HL-60 (cell line): ENCODE measurements at regions not wholly inside any gene's neighbourhood (a gene's known extent, or its start where the extent isn't known, plus 50 kb on each side); places are given as distances from the start of the nearest gene placed in this dataset.

ENCODE experiments used
- DNase-seq, 2 experiments: peaks; one replicate each; pipeline ENCODE4 v3.0.0-alpha.2; 2010 to 2020; ENCODE audit warnings: low read depth in 1 of 2, low spot score in 1 of 2
- H3K27ac ChIP-seq: fragments of 250-450 bp; sonication (Bioruptor Pico); replicated peaks from 2 replicates; pipeline ENCODE4 v1.5.1; 2020; ENCODE audit warnings: mild to moderate bottlenecking, moderate library complexity
- H3K27me3 ChIP-seq: fragments of 250-450 bp; sonication (Bioruptor Pico); 2 replicates; pipeline ENCODE4 v1.5.1; 2021; ENCODE audit warnings: mild to moderate bottlenecking, moderate library complexity; ENCODE audit not compliant: insufficient read depth, poor library complexity, severe bottlenecking
- H3K4me3 ChIP-seq: replicated peaks from 2 replicates; pipeline ENCODE4 v1.5.1; 2011; ENCODE audit warnings: mild to moderate bottlenecking, control low read depth, low read length; ENCODE audit not compliant: insufficient read depth
- GABPA ChIP-seq: IDR thresholded peaks from 2 replicates; pipeline ENCODE4 v1.6.1; 2012; ENCODE audit warnings: low read depth
- POLR2AphosphoS5 ChIP-seq: IDR thresholded peaks from 2 replicates; pipeline ENCODE4 v1.6.1; 2012; ENCODE audit warnings: low read depth
- SPI1 ChIP-seq: IDR thresholded peaks from 2 replicates; pipeline ENCODE4 v1.6.1; 2012; ENCODE audit warnings: low read depth, mild to moderate bottlenecking, borderline replicate concordance
- TF ChIP-seq, protein P1 (sequence below): IDR thresholded peaks from one replicate; pipeline ENCODE4 v1.5.1; 2011; ENCODE audit warnings: low read length, control low read depth, inconsistent platforms; ENCODE audit not compliant: insufficient read depth
- TF ChIP-seq, protein P2 (sequence below): IDR thresholded peaks from 2 replicates; pipeline ENCODE4 v1.6.1; 2012; ENCODE audit warnings: low read depth; ENCODE audit not compliant: insufficient replicate concordance

- Histone ChIP-seq H3K27me3 (peaks cover 2% of the 10 kb centered on the region), H3K27ac (no peak overlapping the region), H3K4me3 (no peak overlapping the region)
- TF ChIP-seq, protein P1, sequence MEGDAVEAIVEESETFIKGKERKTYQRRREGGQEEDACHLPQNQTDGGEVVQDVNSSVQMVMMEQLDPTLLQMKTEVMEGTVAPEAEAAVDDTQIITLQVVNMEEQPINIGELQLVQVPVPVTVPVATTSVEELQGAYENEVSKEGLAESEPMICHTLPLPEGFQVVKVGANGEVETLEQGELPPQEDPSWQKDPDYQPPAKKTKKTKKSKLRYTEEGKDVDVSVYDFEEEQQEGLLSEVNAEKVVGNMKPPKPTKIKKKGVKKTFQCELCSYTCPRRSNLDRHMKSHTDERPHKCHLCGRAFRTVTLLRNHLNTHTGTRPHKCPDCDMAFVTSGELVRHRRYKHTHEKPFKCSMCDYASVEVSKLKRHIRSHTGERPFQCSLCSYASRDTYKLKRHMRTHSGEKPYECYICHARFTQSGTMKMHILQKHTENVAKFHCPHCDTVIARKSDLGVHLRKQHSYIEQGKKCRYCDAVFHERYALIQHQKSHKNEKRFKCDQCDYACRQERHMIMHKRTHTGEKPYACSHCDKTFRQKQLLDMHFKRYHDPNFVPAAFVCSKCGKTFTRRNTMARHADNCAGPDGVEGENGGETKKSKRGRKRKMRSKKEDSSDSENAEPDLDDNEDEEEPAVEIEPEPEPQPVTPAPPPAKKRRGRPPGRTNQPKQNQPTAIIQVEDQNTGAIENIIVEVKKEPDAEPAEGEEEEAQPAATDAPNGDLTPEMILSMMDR: no peak
- no peak for TF ChIP-seq GABPA
- TF ChIP-seq, protein P2, sequence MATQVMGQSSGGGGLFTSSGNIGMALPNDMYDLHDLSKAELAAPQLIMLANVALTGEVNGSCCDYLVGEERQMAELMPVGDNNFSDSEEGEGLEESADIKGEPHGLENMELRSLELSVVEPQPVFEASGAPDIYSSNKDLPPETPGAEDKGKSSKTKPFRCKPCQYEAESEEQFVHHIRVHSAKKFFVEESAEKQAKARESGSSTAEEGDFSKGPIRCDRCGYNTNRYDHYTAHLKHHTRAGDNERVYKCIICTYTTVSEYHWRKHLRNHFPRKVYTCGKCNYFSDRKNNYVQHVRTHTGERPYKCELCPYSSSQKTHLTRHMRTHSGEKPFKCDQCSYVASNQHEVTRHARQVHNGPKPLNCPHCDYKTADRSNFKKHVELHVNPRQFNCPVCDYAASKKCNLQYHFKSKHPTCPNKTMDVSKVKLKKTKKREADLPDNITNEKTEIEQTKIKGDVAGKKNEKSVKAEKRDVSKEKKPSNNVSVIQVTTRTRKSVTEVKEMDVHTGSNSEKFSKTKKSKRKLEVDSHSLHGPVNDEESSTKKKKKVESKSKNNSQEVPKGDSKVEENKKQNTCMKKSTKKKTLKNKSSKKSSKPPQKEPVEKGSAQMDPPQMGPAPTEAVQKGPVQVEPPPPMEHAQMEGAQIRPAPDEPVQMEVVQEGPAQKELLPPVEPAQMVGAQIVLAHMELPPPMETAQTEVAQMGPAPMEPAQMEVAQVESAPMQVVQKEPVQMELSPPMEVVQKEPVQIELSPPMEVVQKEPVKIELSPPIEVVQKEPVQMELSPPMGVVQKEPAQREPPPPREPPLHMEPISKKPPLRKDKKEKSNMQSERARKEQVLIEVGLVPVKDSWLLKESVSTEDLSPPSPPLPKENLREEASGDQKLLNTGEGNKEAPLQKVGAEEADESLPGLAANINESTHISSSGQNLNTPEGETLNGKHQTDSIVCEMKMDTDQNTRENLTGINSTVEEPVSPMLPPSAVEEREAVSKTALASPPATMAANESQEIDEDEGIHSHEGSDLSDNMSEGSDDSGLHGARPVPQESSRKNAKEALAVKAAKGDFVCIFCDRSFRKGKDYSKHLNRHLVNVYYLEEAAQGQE: no peak
- TF ChIP-seq POLR2AphosphoS5: no peak
- TF ChIP-seq SPI1: no peak
- no peak for DNase-seq
These were observed 235.6 kb upstream of the HNRNPA3 start for GRCh38 chr2:176976736-176977685.

- Histone ChIP-seq H3K4me3 (no peak overlapping the region), H3K27ac (no peak overlapping the region), H3K27me3 (no peaks in the 10 kb centered on the region)
- TF ChIP-seq SPI1 (no peak), POLR2AphosphoS5 (no peak), GABPA (no peak)
- TF ChIP-seq, protein P1: no peak
- TF ChIP-seq, protein P2: no peak
- DNase-seq: no peak
These were observed 233.7 kb upstream of the HNRNPA3 start for GRCh38 chr2:176978921-176979320.

DNA sequence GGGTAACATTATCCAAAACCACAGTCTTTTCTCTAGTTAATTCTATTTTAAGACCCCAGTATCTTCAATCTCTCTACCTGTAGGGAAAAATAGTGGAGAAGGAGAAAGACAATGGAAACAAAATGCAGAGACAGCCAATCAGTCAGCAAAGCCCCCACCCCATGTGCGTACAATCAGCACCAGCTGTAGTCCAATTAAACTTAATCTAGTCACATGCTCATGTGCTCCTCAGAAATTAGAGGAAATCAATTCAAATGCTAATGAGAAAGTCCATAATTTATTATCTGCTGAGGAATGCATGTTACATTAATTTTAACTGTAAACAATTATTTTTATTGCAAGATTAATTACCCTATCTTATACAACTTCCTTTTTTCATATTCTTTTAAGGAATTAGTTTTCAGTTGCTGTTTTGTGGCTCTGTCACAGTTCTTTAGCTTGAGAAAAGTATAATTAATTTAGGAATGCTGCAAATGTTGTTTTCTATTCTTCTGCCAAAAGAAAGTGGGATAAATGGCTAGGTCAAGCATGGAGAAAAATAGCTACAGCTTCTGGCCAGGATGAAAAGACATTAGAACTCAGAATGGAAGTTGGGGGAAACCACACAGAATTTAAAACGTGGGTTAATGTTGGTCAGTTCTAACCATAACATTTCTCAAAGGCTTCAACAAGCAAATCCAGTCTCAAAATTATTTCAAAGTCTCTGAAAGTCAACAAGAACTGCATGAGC is 232.4 kb upstream of the HNRNPA3 start:
- H3K27ac ChIP-seq: no peak overlapping the region
- no peak overlapping the region for H3K4me3 ChIP-seq
- TF ChIP-seq SPI1 (no peak), GABPA (no peak), POLR2AphosphoS5 (no peak)
- TF ChIP-seq, protein P1: no peak
- TF ChIP-seq, protein P2: no peak
- no peaks in the 10 kb centered on the region for H3K27me3 ChIP-seq
- DNase-seq: no peak
